ENCODE measurements at regions not wholly inside any gene's neighbourhood (a gene's known extent, or its start where the extent isn't known, plus 50 kb on each side); places are given as distances from the start of the nearest gene placed in this dataset.

- POLR2A ChIA-PET (ENCODE audit: unreplicated experiment): no interaction called here
- Histone ChIP-seq H4K20me1 (ENCODE audit: low read length) (no peaks in the 10 kb centered on the region), H3K36me3 (ENCODE audit: low read depth, low read length) (no peaks in the 10 kb centered on the region), H3F3A (ENCODE audit: low read length, unreplicated experiment) (no peaks in the 10 kb centered on the region), H2AFZ (ENCODE audit: low read length) (no peak overlapping the region), H3K27me3 (ENCODE audit: low read length) (no peaks in the 10 kb centered on the region), H3K4me2 (ENCODE audit: low read length) (no peak overlapping the region), H3K9me3 (ENCODE audit: low read length) (no peaks in the 10 kb centered on the region), H3K9me2 (replicated peaks; ENCODE audit: low read length) (no peaks in the 10 kb centered on the region), H3K79me2 (ENCODE audit: low read length) (no peaks in the 10 kb centered on the region), H3K9ac (ENCODE audit: low read length) (no peak overlapping the region), H3K4me3 (ENCODE audit: low read length) (no peak overlapping the region), H3K27ac (ENCODE audit: low read length) (no peak overlapping the region), H3K4me1 (ENCODE audit: insufficient read depth, low read length) (no peaks in the 10 kb centered on the region)
- ATAC-seq: no peak
- intact Hi-C loops (cut with micrococcal nuclease): no loop called here
- DNase-seq: no peak
- no TSS peak for BruUV-seq (replicated peaks)
- CTCF ChIA-PET: no interaction called here
- TF ChIP-seq CTCF (conservative IDR thresholded peaks at IDR 0.05; ENCODE audit: low read depth, low read length) (no peak), EZH2phosphoT487 (IDR thresholded peaks at IDR 0.05; ENCODE audit: borderline replicate concordance, low read length) (no peak), EZH2 (IDR thresholded peaks at IDR 0.05; ENCODE audit: low read length, unreplicated experiment) (no peak)
Observed at GRCh38 chr13:30362869-30363268, 55.5 kb upstream of the KATNAL1 start.

GRCh38 chr13:30363725-30364124, 56.4 kb upstream of the KATNAL1 start:
- Histone ChIP-seq H3K9ac (ENCODE audit: low read length) (no peak overlapping the region), H2AFZ (ENCODE audit: low read length) (no peak overlapping the region), H3K9me2 (replicated peaks; ENCODE audit: low read length) (no peaks in the 10 kb centered on the region), H3K27ac (ENCODE audit: low read length) (no peak overlapping the region), H3F3A (ENCODE audit: low read length, unreplicated experiment) (no peaks in the 10 kb centered on the region), H3K9me3 (ENCODE audit: low read length) (no peaks in the 10 kb centered on the region), H3K27me3 (ENCODE audit: low read length) (no peaks in the 10 kb centered on the region), H3K4me1 (ENCODE audit: insufficient read depth, low read length) (no peaks in the 10 kb centered on the region), H3K36me3 (ENCODE audit: low read depth, low read length) (no peaks in the 10 kb centered on the region), H3K4me2 (ENCODE audit: low read length) (no peak overlapping the region), H3K79me2 (ENCODE audit: low read length) (no peaks in the 10 kb centered on the region), H4K20me1 (ENCODE audit: low read length) (no peaks in the 10 kb centered on the region), H3K4me3 (ENCODE audit: low read length) (no peak overlapping the region)
- CTCF ChIA-PET: no interaction called here
- TF ChIP-seq CTCF (conservative IDR thresholded peaks at IDR 0.05; ENCODE audit: low read depth, low read length): no peak
- TF ChIP-seq EZH2 (IDR thresholded peaks at IDR 0.05; ENCODE audit: low read length, unreplicated experiment): no peak
- TF ChIP-seq EZH2phosphoT487 (IDR thresholded peaks at IDR 0.05; ENCODE audit: borderline replicate concordance, low read length): no peak
- no peak for ATAC-seq
- POLR2A ChIA-PET (ENCODE audit: unreplicated experiment): no interaction called here
- intact Hi-C loops (cut with micrococcal nuclease): no loop called here
- DNase-seq: no peak
- no TSS peak for BruUV-seq (replicated peaks)

GRCh38 chr13:30364133-30364532, 56.8 kb upstream of the KATNAL1 start:
- H3K36me3 ChIP-seq (ENCODE audit: low read depth, low read length): no peaks in the 10 kb centered on the region
- ATAC-seq: no peak
- TF ChIP-seq EZH2 (IDR thresholded peaks at IDR 0.05; ENCODE audit: low read length, unreplicated experiment) (no peak), CTCF (conservative IDR thresholded peaks at IDR 0.05; ENCODE audit: low read depth, low read length) (no peak), EZH2phosphoT487 (IDR thresholded peaks at IDR 0.05; ENCODE audit: borderline replicate concordance, low read length) (no peak)
- no peaks in the 10 kb centered on the region for H3K79me2 ChIP-seq (ENCODE audit: low read length)
- no peaks in the 10 kb centered on the region for H3K27me3 ChIP-seq (ENCODE audit: low read length)
- H2AFZ ChIP-seq (ENCODE audit: low read length): no peak overlapping the region
- DNase-seq: no peak
- BruUV-seq (replicated peaks): no TSS peak
- no peak overlapping the region for H3K9ac ChIP-seq (ENCODE audit: low read length)
- H4K20me1 ChIP-seq (ENCODE audit: low read length): no peaks in the 10 kb centered on the region
- no peaks in the 10 kb centered on the region for H3K4me1 ChIP-seq (ENCODE audit: insufficient read depth, low read length)
- no peak overlapping the region for H3K4me2 ChIP-seq (ENCODE audit: low read length)
- intact Hi-C loops (cut with micrococcal nuclease): no loop called here
- no peaks in the 10 kb centered on the region for H3F3A ChIP-seq (ENCODE audit: low read length, unreplicated experiment)
- H3K9me2 ChIP-seq (replicated peaks; ENCODE audit: low read length): no peaks in the 10 kb centered on the region
- H3K9me3 ChIP-seq (ENCODE audit: low read length): no peaks in the 10 kb centered on the region
- H3K4me3 ChIP-seq (ENCODE audit: low read length): no peak overlapping the region
- POLR2A ChIA-PET (ENCODE audit: unreplicated experiment): no interaction called here
- CTCF ChIA-PET: no interaction called here
- H3K27ac ChIP-seq (ENCODE audit: low read length): no peak overlapping the region
